HG03439 (cell line): ENCODE measurements at regions not wholly inside any gene's neighbourhood (a gene's known extent, or its start where the extent isn't known, plus 50 kb on each side); places are given as distances from the start of the nearest gene placed in this dataset.
"Not testable (repeated sequence)": the region's sequence is repeated elsewhere in the genome, so short reads cannot be mapped to it uniquely, and the experiment has no call there.

Experiments used
- ATAC-seq: cut with Tn5 transposase; IDR thresholded peaks from one replicate; pipeline ENCODE4 v1.9.1; 2021; ENCODE audit warnings: mild to moderate bottlenecking, moderate library complexity; ENCODE audit not compliant: unreplicated experiment

GRCh38 chr12:85424581-85425348, 144.7 kb downstream of the ALX1 start:
- ATAC-seq, result peak; percentile 87

- no peak for ATAC-seq
Measured at GRCh38 chr12:85425349-85425612, 145.3 kb downstream of the ALX1 start.

GRCh38 chr12:85425926-85426325, 145.9 kb downstream of the ALX1 start:
- ATAC-seq, result no peak

- ATAC-seq, result not testable (repeated sequence)
Measured at GRCh38 chr12:85433148-85433547, 153.1 kb downstream of the ALX1 start.

- ATAC-seq, result no peak
Measured at GRCh38 chr12:85440271-85440670, 160.3 kb downstream of the ALX1 start.

- ATAC-seq, result no peak
Measured at GRCh38 chr12:85441025-85441424, 161.0 kb downstream of the ALX1 start.

GRCh38 chr12:85441741-85442140, 161.7 kb downstream of the ALX1 start:
- ATAC-seq, result no peak

GRCh38 chr12:85445060-85445938, 165.3 kb downstream of the ALX1 start:
- ATAC-seq, result no peak

- no peak for ATAC-seq
Measured at GRCh38 chr12:85448031-85448430, 168.0 kb downstream of the ALX1 start.

- no peak for ATAC-seq
Measured at GRCh38 chr12:85448548-85449139, 168.6 kb downstream of the ALX1 start.

- ATAC-seq, result no peak
Measured at GRCh38 chr12:85457016-85457415, 177.0 kb downstream of the ALX1 start.

- ATAC-seq, result no peak
Measured at GRCh38 chr12:85461127-85461526, 181.1 kb downstream of the ALX1 start.

GRCh38 chr12:85462888-85463287, 182.9 kb downstream of the ALX1 start:
- no peak for ATAC-seq

- no peak for ATAC-seq
Measured at GRCh38 chr12:85466890-85467289, 186.9 kb downstream of the ALX1 start.

GRCh38 chr12:85468356-85469157, 188.5 kb downstream of the ALX1 start:
- ATAC-seq, result peak; percentile 90

- ATAC-seq, result not testable (repeated sequence)
Measured at GRCh38 chr12:85469158-85470086, 189.4 kb downstream of the ALX1 start.

GRCh38 chr12:85475277-85475676, 195.3 kb downstream of the ALX1 start:
- not testable (repeated sequence) for ATAC-seq

- no peak for ATAC-seq
Measured at GRCh38 chr12:85476756-85477155, 196.7 kb downstream of the ALX1 start.

- no peak for ATAC-seq
Measured at GRCh38 chr12:85484387-85484786, 204.4 kb downstream of the ALX1 start.

- no peak for ATAC-seq
Measured at GRCh38 chr12:85489194-85489593, 209.2 kb downstream of the ALX1 start.
